Panc1 (cell line): ENCODE measurements at regions not wholly inside any gene's neighbourhood (a gene's known extent, or its start where the extent isn't known, plus 50 kb on each side); places are given as distances from the start of the nearest gene placed in this dataset.

Source experiments
- CTCF ChIP-seq: fragments of 450-650 bp; IDR thresholded peaks from 2 replicates; pipeline ENCODE4 v1.5.1; 2017; ENCODE audit warnings: mild to moderate bottlenecking
- REST ChIP-seq, 2 experiments: IDR thresholded peaks; 2 replicates each; pipeline ENCODE4 v1.6.1; 2011 to 2012; ENCODE audit warnings: low read depth in 2 of 2, control low read depth in 1 of 2, low read length in 1 of 2, mild to moderate bottlenecking in 1 of 2, moderate library complexity in 1 of 2; ENCODE audit not compliant: insufficient read depth in 1 of 2
- SIN3A ChIP-seq: IDR thresholded peaks from 2 replicates; pipeline ENCODE4 v1.6.1; 2012; ENCODE audit warnings: low read depth, mild to moderate bottlenecking, low read length, moderate library complexity, borderline replicate concordance; ENCODE audit not compliant: insufficient read depth

- TF ChIP-seq CTCF (no peak), REST (IDR thresholded peaks at IDR 0.05; ENCODE audit: insufficient read depth in 1 of 2, low read depth in 2 of 2, low read length in 1 of 2) (no peak), SIN3A (no peak)
Observed at GRCh38 chr6:129929433-129929832, 68.3 kb upstream of the TMEM244 start.
